NCI-H2171 (cell line): ENCODE measurements at regions not wholly inside any gene's neighbourhood (a gene's known extent, or its start where the extent isn't known, plus 50 kb on each side); places are given as distances from the start of the nearest gene placed in this dataset.
"Not testable (repeated sequence)": the region's sequence is repeated elsewhere in the genome, so short reads cannot be mapped to it uniquely, and the experiment has no call there.

Experiments
- DNase-seq: peaks from one replicate; lab custom pipeline; 2025; lab: John Stamatoyannopoulos, UW

- DNase-seq, result no peak
These were observed 124.4 kb upstream of the PTBP2 start for GRCh38 chr1:96597218-96597617.

- no peak for DNase-seq
These were observed 123.0 kb upstream of the PTBP2 start for GRCh38 chr1:96598416-96599168.

GRCh38 chr1:96604620-96605019 is 117.0 kb upstream of the PTBP2 start:
- not testable (repeated sequence) for DNase-seq

GRCh38 chr1:96617375-96617774 is 104.2 kb upstream of the PTBP2 start:
- not testable (repeated sequence) for DNase-seq

- no peak for DNase-seq
These were observed 89.4 kb upstream of the PTBP2 start for GRCh38 chr1:96632045-96632664.

GRCh38 chr1:96633695-96634094 is 87.9 kb upstream of the PTBP2 start:
- DNase-seq, result no peak

- DNase-seq, result no peak
These were observed 86.7 kb upstream of the PTBP2 start for GRCh38 chr1:96634883-96635282.

GRCh38 chr1:96641282-96641681 is 80.3 kb upstream of the PTBP2 start:
- DNase-seq, result no peak

GRCh38 chr1:96643519-96643918 is 78.1 kb upstream of the PTBP2 start:
- no peak for DNase-seq

GRCh38 chr1:96649301-96649700 is 72.3 kb upstream of the PTBP2 start:
- DNase-seq, result no peak

- DNase-seq, result no peak
These were observed 70.1 kb upstream of the PTBP2 start for GRCh38 chr1:96651517-96651916.

- no peak for DNase-seq
These were observed 61.5 kb upstream of the PTBP2 start for GRCh38 chr1:96660051-96660450.

GRCh38 chr1:96660503-96660902 is 61.1 kb upstream of the PTBP2 start:
- DNase-seq, result no peak
